Fibroblast of lung (primary cell): ENCODE measurements at regions not wholly inside any gene's neighbourhood (a gene's known extent, or its start where the extent isn't known, plus 50 kb on each side); places are given as distances from the start of the nearest gene placed in this dataset.

Experiments used
- CTCF ChIP-seq, 2 donors: IDR thresholded peaks in 1 of 2; conservative IDR thresholded peaks in 1 of 2; 1 replicate in 1 of 2; 2 replicates in 1 of 2; pipeline ENCODE4 v1.5.1; 2011 to 2012; ENCODE audit warnings: low read length in 2 of 2, control low read depth in 1 of 2, inconsistent platforms in 1 of 2, low read depth in 1 of 2, mild to moderate bottlenecking in 1 of 2
- EZH2 ChIP-seq: IDR thresholded peaks from 2 replicates; pipeline ENCODE4 v1.5.1; 2012; ENCODE audit warnings: low read length, control low read depth, mild to moderate bottlenecking; ENCODE audit errors: missing control alignments

GRCh38 chr12:87120440-87120839 is 864.2 kb upstream of the MGAT4C start:
- TF ChIP-seq CTCF (conservative IDR thresholded peaks at IDR 0.05 in 1 of 2, IDR thresholded peaks at IDR 0.05 in 1 of 2; ENCODE audit: low read depth in 1 of 2, low read length in 2 of 2) = no peak
- TF ChIP-seq EZH2 = no peak
